ENCODE measurements at regions not wholly inside any gene's neighbourhood (a gene's known extent, or its start where the extent isn't known, plus 50 kb on each side); places are given as distances from the start of the nearest gene placed in this dataset.

DNA sequence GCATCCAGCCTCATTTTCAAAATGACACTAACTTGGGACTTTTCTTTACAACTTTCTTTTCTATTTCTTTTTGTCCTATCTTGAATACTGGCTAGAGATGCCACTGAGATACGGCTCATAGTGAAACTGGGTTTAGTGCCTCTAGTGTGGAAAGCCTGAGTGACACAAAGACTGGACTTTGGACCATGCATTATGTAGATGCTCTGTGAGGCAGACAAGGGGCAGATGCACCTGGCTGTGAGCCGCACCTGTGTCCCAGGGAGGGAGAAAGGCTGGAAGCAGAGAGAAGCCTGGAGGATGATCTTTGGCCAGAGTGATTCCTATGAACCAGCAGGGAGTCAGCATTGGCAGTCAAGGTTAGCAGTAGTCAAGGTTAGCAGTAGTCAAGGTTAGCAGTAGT lies 852.3 kb upstream of the TMEM132C start:
- Histone ChIP-seq H2AFZ (ENCODE audit: low read length) (no peak overlapping the region), H3K9me3 (ENCODE audit: low read length) (no peaks in the 10 kb centered on the region), H3K9me2 (ENCODE audit: insufficient read depth, low read length) (no peaks in the 10 kb centered on the region), H3K4me3 (ENCODE audit: low read depth, low read length, poor library complexity, severe bottlenecking) (no peak overlapping the region), H4K20me1 (ENCODE audit: insufficient read depth, low read length) (no peaks in the 10 kb centered on the region), H3K4me2 (ENCODE audit: low read length) (no peak overlapping the region), H3K79me2 (ENCODE audit: insufficient read depth, low read depth, low read length) (no peaks in the 10 kb centered on the region), H3K27ac (ENCODE audit: low read depth, low read length, poor library complexity, severe bottlenecking) (no peak overlapping the region), H3K36me3 (ENCODE audit: insufficient read depth, low read length) (no peaks in the 10 kb centered on the region), H3K4me1 (ENCODE audit: insufficient read depth, low read length, poor library complexity, severe bottlenecking) (no peaks in the 10 kb centered on the region)
- intact Hi-C loops (cut with micrococcal nuclease; ENCODE audit: unreplicated experiment) = no loop called here
- ChIA-PET CTCF (ENCODE audit: unreplicated experiment) (no interaction called here), POLR2A (interaction anchor here (0.5 kb wide), 1 partner anchor 12 kb away, joined by 3 read pairs; no protein-coding TSS in a partner anchor)
- no TSS peak for BruUV-seq (replicated peaks)
- TF ChIP-seq, protein P1, sequence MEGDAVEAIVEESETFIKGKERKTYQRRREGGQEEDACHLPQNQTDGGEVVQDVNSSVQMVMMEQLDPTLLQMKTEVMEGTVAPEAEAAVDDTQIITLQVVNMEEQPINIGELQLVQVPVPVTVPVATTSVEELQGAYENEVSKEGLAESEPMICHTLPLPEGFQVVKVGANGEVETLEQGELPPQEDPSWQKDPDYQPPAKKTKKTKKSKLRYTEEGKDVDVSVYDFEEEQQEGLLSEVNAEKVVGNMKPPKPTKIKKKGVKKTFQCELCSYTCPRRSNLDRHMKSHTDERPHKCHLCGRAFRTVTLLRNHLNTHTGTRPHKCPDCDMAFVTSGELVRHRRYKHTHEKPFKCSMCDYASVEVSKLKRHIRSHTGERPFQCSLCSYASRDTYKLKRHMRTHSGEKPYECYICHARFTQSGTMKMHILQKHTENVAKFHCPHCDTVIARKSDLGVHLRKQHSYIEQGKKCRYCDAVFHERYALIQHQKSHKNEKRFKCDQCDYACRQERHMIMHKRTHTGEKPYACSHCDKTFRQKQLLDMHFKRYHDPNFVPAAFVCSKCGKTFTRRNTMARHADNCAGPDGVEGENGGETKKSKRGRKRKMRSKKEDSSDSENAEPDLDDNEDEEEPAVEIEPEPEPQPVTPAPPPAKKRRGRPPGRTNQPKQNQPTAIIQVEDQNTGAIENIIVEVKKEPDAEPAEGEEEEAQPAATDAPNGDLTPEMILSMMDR (conservative IDR thresholded peaks at IDR 0.05; ENCODE audit: low read length) = no peak
- TF ChIP-seq EZH2phosphoT487 (IDR thresholded peaks at IDR 0.05; ENCODE audit: borderline replicate concordance, low read depth, low read length) = no peak
- DNase-seq (ENCODE audit: low spot score) = no peak

GRCh38 chr12:127416796-127417195 lies 850.2 kb upstream of the TMEM132C start:
- no peaks in the 10 kb centered on the region for H3K36me3 ChIP-seq (ENCODE audit: insufficient read depth, low read length)
- H4K20me1 ChIP-seq (ENCODE audit: insufficient read depth, low read length) = no peaks in the 10 kb centered on the region
- H3K4me2 ChIP-seq (ENCODE audit: low read length) = no peak overlapping the region
- no peaks in the 10 kb centered on the region for H3K9me2 ChIP-seq (ENCODE audit: insufficient read depth, low read length)
- BruUV-seq (replicated peaks) = no TSS peak
- H3K4me3 ChIP-seq (ENCODE audit: low read depth, low read length, poor library complexity, severe bottlenecking) = no peak overlapping the region
- H3K79me2 ChIP-seq (ENCODE audit: insufficient read depth, low read depth, low read length) = no peaks in the 10 kb centered on the region
- H3K27ac ChIP-seq (ENCODE audit: low read depth, low read length, poor library complexity, severe bottlenecking) = no peak overlapping the region
- ChIA-PET POLR2A (interaction anchor here (0.5 kb wide), 1 partner anchor 112 kb away, joined by 3 read pairs; no protein-coding TSS in a partner anchor), CTCF (ENCODE audit: unreplicated experiment) (no interaction called here)
- intact Hi-C loops (cut with micrococcal nuclease; ENCODE audit: unreplicated experiment) = no loop called here
- TF ChIP-seq, protein P1 (conservative IDR thresholded peaks at IDR 0.05; ENCODE audit: low read length) = no peak
- no peak for TF ChIP-seq EZH2phosphoT487 (IDR thresholded peaks at IDR 0.05; ENCODE audit: borderline replicate concordance, low read depth, low read length)
- DNase-seq (ENCODE audit: low spot score) = no peak
- no peaks in the 10 kb centered on the region for H3K4me1 ChIP-seq (ENCODE audit: insufficient read depth, low read length, poor library complexity, severe bottlenecking)
- H2AFZ ChIP-seq (ENCODE audit: low read length) = no peak overlapping the region
- no peaks in the 10 kb centered on the region for H3K9me3 ChIP-seq (ENCODE audit: low read length)

- no TSS peak for BruUV-seq (replicated peaks)
- CTCF ChIA-PET (ENCODE audit: unreplicated experiment) = no interaction called here
- Histone ChIP-seq H2AFZ (ENCODE audit: low read length) (no peak overlapping the region), H3K27ac (ENCODE audit: low read depth, low read length, poor library complexity, severe bottlenecking) (no peak overlapping the region), H3K9me2 (ENCODE audit: insufficient read depth, low read length) (no peaks in the 10 kb centered on the region), H3K36me3 (ENCODE audit: insufficient read depth, low read length) (no peaks in the 10 kb centered on the region), H3K4me3 (ENCODE audit: low read depth, low read length, poor library complexity, severe bottlenecking) (no peak overlapping the region), H3K4me2 (ENCODE audit: low read length) (no peak overlapping the region), H3K79me2 (ENCODE audit: insufficient read depth, low read depth, low read length) (no peaks in the 10 kb centered on the region), H3K4me1 (ENCODE audit: insufficient read depth, low read length, poor library complexity, severe bottlenecking) (no peaks in the 10 kb centered on the region), H3K9me3 (ENCODE audit: low read length) (no peaks in the 10 kb centered on the region), H4K20me1 (ENCODE audit: insufficient read depth, low read length) (no peaks in the 10 kb centered on the region)
- no peak for DNase-seq (ENCODE audit: low spot score)
- intact Hi-C loops (cut with micrococcal nuclease; ENCODE audit: unreplicated experiment) = no loop called here
- POLR2A ChIA-PET = interaction anchor here (0.5 kb wide), 1 partner anchor 34 kb away, joined by 3 read pairs; no protein-coding TSS in a partner anchor
- TF ChIP-seq, protein P1 (conservative IDR thresholded peaks at IDR 0.05; ENCODE audit: low read length) = no peak
These were observed 847.9 kb upstream of the TMEM132C start for GRCh38 chr12:127419111-127419510.
